ENCODE measurements at regions not wholly inside any gene's neighbourhood (a gene's known extent, or its start where the extent isn't known, plus 50 kb on each side); places are given as distances from the start of the nearest gene placed in this dataset.
"Not testable (repeated sequence)": the region's sequence is repeated elsewhere in the genome, so short reads cannot be mapped to it uniquely, and the experiment has no call there.

DNA sequence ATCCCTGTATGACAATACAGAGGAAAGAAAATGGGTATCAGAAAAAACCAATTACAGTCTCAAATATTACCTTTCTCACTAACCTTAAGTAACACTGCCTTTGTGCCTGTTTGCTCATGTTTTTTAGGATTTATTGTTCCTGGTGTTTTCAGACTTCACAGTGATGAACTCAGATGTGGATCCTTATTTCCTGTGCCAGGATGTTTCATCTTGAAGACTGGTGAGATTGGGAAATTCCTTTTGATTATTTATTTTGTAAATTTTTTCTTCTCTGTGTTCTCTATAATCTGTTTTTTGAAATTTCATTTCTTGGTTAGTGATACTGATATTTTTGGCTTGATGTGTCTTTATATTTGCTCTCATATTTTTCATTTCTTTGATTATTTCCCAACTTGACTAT, 142.4 kb upstream of the GRIN3A start:
- DNase-seq, result no peak

DNA sequence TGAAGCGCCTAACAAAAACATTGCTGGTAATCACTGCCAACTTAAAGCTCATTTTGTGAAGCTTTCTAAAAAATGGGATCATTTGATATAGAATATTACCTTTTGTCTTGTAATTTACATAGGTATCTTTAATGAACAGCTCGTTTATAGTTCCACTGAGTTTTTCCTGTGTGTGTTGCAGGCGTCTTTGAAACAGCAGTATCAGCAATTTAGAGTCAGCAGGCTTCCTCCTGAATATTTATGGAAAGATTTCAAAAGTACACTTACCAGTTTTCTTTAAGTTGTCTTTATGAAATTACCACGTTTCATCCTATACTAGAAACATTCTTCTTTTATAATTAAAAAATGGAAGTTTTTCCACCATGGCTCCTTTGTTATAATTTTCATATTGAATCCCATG, 140.3 kb upstream of the GRIN3A start:
- DNase-seq, result no peak

DNA sequence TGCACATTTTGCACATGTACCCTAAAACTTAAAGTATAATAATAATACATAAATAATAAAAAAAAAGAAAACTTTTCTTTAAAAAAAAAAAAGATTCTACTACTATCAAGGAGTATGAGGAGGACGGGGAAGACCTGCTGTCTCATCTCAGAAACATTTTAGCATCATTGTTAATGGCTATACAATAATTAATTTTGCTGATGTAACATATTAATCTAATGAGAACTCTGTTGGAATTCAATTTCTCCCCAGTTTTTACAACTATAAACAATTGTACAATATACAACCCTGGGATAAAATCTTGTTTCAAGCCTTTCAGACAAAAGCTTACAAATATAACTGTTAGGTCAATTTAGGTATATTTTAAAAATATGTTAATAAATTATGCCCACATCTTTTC, 139.0 kb upstream of the GRIN3A start:
- no peak for DNase-seq

DNA sequence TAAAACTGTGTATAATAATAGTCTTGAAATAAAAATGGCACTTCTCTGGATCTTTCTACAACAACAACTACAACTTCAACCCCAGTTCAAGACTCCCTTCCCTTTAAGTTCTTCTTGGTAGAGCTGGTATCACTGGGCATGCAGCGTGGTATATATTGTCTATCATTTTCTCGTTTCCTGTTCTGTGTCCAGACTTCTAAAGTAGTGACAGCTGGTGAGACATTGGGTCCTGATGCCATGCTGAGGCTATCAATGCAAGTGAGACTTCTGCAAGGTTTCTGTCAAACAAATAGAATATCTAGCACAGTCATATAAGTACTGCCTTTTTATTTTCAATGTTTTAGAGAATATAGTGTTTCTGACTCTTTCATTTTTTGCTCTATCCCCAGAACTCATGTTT, 123.0 kb upstream of the GRIN3A start:
- no peak for DNase-seq

DNA sequence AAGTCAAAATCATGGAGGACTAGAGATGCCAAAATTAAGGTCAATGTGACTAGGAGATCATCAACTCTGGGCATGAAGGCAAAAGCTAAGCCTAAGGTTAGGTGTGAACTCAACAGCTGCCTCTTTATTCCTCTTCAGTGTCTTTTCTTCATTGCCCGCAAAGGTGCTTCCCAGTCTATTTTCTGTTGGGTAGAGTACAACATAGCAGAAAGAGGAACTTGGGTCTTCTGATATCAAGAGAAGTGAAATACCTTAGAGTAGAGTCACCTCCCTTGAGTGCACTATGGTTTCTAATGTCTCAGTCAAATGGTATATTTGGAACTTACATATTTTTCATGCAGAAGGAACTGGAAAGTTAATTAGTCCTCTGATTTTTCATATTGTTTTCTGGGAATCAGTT, 122.5 kb upstream of the GRIN3A start:
- no peak for DNase-seq

DNA sequence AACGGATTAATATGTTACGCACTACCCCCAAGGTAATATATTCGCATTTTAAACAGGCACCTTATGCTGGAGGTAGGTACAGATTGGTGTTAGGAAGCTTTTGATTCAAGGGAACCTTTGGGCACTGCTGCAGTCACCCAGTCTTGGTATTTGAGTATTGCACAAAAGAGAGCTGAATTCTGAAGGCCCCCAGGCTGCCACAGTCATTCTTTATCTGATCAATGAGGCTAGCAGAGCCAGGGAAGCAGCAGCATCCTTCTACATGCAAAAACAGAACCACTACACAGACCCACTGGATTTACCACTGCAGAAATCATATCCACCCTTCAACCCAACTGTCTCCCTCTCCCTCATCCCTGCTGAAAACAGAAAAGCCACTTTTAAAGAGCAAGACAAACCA, 121.2 kb upstream of the GRIN3A start:
- DNase-seq, result no peak

DNA sequence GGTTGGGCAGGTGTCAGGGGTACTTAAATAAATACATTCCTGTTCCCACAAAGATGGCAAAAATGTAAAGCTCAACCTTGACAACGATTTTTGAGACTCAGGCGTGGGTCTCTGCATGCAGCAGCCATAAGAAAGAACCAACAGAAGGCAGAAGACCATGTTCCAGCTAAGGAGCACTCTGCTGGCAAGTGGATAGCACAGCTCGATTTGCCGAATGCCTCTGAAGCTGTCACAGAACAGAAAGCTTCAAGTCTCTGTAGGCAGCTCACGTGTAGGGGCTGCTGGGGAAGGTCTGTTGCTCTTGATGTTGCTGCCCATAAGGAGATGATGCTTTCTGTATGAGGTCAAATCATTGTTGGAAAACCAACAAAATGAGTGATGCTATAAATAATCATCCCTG, 119.6 kb upstream of the GRIN3A start:
- DNase-seq, result no peak

DNA sequence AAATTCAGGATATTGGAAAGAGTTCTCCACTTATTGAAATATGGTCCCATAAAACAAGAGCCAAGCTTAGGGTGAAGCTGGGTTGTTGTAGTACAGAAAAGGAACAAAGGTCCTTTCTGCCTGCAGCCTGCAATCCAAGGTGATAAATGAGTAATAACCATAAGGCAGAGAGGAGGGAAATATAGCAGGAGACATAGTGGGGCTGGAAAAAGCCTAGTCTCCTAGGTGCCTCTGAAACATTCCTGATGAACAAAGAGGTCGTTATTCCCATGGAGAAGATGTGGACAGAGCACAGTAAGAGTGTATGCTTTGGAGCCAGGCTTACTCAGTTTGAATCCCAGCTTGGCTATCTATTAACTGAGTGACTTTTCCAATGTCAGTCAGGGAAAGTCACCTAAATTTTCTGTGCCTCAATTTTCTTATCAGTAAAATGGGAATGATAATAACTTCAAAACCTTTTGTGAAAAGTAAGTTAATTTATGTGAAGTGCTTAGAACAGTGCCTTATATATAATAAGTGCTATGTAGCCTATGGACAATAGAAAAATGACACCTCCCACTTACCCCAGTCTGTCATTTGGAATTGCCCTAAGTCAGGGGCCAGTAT, 110.8 kb upstream of the GRIN3A start:
- no peak for DNase-seq

DNA sequence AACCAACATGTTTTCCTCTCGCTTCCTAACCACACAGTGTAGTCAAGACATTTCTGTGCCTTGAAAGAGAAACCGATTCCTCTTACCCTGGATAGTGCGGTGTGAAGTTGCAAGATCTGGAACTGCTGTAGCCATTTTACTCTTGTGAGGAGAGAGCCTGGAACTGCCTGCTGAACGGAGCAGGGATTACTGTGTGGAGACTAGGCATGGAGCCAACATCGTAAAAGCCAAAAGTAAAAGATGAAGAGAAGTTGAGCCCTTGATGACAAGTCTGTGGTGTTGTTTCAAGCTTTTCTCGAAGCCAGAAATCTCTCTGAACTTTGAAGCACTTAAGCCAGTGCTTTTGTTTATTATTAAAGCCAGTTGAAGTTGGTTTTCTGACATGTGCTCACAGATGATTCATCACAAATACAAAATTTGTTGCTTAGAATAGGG, 110.1 kb upstream of the GRIN3A start:
- no peak for DNase-seq

DNA sequence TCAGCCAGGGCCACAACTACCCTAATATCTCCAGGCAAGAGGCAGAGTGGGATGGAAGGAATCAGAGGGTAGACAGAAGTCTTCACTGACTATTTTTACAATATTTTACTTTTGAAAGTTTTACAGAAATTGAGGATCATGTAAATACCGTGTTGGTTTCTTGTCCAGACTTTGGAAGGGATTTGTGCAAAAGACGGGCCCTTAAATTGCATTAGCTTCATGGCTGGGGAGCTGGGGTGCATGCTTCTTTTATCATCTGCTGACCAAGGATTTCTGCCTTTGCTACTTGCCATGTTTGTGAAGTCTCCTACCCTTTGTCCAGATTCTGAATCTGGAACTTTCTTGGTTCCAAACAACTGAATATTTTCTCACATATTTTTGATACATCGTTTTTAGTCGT, 107.7 kb upstream of the GRIN3A start:
- DNase-seq, result no peak

DNA sequence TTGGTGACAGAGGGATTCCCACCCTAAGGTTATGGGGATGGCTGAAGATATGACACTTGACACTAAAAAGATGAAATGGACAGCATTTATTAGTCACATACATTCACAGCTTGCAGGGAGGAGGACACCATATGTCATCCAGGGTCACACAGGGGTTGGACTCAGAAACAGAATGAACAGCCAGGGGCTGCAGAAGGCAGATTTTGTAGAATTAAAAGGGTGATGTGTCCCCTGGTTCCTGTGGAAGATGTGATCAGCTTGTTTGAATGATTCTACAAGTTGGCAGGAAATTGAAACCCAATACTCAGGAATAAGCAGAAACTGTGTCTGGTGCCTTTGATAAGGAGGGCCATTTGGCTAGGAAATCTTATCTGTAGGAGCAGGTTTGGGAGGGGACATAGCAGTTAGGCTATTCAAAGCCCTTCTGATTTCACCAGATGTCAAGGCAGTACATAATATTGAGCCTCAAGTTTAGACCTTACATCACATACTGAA, 102.3 kb upstream of the GRIN3A start:
- DNase-seq, result no peak

DNA sequence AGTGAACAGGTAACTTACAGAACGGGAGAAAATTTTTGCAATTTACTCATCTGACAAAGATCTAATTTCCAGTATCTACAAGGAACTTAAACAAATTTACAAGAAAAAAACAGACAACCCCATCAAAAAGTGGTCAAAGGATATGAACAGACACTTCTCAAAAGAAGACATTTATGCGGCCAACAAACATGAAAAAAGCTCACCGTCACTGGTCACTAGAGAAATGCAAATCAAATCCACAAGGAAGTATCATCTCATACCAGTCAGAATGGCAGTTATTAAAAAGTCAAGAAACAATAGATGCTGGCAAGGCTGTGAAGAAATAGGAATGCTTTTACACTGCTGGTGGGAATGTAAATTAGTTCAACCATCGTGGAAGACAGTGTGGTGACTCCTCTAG, 100.5 kb upstream of the GRIN3A start:
- DNase-seq, result not testable (repeated sequence)

DNA sequence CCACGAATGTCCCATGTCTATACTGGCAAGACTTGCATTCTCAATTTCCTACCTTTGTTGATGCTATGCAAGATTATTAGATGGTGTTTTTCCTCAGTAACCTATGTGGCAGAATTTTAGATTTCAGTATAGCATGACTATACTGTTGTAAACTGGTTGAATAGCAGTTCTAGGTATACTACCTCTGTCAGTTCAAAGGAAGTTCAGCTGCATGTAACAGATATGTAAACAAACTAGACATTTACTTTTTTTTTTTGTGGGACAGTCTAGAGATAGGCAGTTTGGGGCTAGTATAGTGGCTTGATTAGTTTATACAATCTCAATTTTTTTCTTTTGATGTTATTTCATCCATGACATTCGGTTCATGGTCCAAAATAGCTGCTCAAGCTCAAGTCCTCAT, 97.6 kb upstream of the GRIN3A start:
- DNase-seq, result no peak

DNA sequence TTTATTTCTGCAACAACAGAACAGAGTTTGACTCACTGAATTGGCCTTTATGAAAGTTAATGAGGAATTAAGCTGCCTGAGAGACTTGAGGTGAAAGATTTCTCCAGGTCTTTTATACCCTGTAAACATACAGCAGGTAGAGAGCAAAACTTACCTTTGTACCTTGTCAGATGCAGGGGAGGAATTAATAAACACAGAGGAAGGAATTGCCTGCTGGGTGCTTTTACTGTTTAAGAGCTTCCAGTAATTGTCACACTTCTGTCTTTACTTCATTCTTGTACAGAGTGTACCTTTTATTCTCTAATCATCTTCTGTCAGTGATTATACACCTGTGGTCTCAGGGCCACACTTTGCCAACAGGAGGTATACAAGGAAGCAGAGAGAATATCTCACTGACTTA, 94.0 kb upstream of the GRIN3A start:
- no peak for DNase-seq

DNA sequence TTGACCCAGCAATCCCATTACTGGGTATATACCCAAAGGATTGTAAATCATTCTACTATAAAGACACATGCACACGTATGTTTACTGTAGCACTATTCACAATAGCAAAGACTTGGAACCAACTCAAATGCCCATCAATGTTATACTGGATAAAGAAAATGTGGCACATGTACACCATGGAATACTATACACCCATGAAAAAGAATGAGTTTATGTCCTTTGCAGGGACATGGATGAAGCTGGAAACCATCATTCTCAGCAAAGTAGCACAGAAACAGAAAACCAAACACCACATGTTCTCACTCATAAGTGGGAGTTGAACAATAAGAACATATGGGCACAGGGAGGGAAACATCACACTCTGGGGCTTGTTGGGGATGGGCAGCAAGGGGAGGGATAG, 83.0 kb upstream of the GRIN3A start:
- not testable (repeated sequence) for DNase-seq

DNA sequence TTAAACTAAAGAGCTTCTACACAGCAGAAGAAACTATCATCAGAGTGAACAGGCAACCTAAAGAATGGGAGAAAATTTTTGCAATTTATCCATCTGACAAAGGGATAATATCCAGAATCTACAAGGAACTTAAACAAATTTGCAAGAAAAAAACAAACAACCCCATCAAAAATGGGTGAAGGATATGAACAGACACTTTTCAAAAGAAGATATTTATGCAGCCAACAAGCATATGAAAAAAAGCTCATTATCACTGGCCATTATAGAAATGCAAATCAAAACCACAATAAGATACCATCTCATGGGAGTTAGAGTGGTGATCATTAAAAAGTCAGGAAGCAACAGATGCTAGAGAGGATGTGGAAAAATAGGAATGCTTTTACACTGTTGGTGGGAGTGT, 82.5 kb upstream of the GRIN3A start:
- DNase-seq, result not testable (repeated sequence)

DNA sequence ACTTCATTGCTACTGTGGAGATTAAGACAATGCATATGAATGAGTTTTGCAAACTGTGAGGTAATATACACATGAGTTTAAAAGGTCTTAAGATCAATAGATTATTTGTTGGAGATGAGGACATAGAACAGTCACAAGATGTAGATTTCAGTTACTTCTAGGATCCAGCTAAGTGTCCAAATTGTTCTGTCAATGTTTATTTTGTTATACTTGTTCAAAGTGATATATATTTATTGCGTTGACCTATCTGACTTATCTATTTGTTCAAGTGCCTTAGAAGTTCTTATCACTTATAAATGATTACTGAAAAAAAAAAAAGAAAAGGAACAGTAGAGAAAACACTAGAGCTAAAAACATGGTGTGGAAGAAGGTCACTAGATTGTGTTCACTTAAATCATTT, 75.6 kb upstream of the GRIN3A start:
- DNase-seq, result no peak

DNA sequence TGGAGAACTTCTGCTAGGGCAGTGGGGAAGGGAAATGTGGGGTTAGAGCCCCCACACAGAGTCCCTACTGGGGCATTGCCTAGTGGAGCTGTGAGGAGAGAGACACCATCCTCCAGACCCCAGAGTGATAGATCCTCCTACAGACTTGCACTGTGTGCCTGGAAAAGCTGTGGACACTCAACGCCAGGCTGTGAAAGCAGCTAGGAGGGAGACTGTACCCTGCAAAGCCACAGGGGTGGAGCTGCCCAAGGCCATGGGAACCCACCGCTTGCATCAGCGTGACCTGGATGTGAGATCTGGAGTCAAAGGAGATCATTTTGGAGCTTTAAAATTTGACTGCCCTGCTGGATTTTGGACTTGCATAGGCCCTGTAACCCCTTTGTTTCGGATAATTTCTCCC, 69.4 kb upstream of the GRIN3A start:
- DNase-seq, result not testable (repeated sequence)

DNA sequence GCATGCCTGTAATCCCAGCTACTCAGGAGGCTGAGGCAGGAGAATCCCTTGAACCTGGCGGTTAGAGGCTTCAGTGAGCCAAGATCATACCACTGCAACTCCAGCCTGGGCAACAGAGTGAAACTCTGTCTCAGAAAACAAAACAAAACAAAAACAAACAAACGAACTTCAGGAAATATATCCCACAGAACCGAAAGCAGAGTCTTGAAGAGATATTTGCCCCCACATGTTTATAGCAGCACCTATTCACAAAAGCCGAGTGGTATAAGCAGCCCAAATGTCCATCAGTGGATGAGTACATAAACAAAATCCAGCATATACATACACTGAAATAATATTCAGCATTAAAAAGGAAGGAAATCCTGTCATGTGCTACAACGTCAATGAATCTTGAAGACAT, 57.6 kb upstream of the GRIN3A start:
- DNase-seq, result no peak

DNA sequence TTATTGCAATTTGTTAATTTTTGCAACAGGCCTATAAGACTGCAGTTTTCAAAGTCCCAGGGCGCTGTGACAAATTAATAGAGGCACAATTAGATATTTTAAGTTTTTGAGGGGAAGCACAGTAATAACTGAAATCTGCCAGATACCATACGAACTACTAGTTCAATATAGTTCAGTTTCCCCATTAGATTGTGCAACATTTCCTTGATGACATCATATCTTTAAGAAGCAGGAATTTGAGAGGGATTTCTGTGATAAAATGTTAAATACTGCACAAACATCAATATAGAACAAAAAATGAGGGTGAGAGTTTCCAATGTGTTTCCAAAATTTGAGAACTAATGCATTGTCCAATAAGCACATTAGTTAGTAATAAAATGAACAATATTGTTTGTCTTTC, 56.7 kb upstream of the GRIN3A start:
- DNase-seq, result no peak

DNA sequence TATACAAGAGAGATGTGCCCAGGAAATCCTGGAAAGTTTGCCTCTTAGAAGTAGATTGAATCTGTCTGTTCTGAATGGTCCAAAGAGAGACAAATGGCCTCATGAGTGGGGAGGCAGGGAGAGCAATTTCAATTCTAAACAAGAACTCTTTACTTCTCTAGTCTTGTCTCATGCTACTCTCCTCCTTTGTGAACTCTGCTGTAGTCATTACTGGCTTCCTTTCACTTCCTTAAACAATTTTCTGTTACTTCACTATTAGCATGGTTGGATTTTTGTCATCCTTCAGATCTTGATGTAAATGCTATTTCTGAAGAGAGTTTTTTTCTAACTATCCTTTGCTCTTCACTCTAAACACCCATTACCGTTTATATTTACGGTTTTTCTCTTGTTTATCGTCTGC, 54.0 kb upstream of the GRIN3A start:
- DNase-seq, result no peak

DNA sequence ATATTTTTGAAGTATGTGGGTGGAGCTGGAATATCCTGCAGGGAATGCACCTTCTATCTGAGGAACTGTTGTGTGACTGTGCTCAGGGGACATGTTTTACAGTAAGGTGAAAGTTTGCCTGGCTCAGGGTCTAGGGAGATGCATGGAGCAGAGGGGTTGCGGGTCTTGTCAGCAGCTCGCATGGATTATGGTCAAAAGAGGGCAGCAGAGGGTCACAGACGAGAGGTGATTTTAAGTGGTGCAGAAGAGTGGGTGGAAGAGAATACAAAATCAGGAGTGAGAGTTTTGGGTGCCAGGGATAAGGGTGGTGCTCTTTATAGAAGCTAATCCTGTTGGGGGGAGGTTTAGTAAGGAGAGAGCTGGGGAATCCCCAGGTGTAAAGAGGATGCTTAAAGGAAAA, 53.5 kb upstream of the GRIN3A start:
- DNase-seq, result peak in 3 of 56 donors; percentile 2 to 8 (median 7)

DNA sequence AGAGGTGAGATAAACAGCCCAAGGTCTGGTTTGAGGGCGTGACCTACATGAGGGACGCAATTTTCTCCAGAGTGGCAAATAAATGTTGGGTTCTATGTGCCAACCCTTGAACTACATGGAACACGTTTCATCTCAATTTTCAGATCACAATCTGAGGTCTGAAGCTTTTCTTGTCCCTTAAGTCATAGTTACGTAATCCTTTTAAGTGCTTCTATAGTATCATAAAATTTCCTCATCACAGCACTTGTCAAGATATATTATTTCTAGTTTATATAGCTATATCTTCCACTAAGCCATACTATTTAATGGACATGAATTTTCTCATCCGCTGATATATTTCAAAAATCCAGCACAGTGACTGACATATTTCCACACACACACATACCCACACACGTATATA, 53.1 kb upstream of the GRIN3A start:
- no peak for DNase-seq

All from nucleus accumbens (tissue), 56 donors.